IPS-NIHi11 (cell line): ENCODE measurements at regions not wholly inside any gene's neighbourhood (a gene's known extent, or its start where the extent isn't known, plus 50 kb on each side); places are given as distances from the start of the nearest gene placed in this dataset.

Experiments used
- DNase-seq: peaks from one replicate; pipeline ENCODE4 v3.0.0; 2012; ENCODE audit warnings: mixed read lengths, low spot score

DNA sequence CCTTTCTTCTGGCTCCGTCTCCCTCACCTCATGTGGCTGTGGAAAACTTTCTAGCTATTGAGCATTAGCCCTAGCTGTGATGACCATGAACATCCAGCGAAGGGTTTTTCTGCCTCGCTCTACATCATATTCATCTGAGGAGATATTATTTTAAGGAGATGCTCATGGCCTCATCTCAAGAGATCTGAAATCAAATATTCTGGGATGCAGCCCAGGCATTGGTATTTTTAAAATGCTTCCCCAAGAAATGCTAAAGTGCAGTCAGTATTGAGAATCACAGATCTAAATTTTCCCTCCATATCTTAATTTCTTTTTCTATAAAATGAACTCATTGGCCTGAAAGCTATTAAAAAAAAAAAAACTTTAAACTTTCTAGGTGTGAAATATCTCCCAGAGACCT lies 238.2 kb upstream of the CELF2 start:
- no peak for DNase-seq

- no peak for DNase-seq
Observed at GRCh38 chr10:10780746-10781145, 236.9 kb upstream of the CELF2 start.

DNA sequence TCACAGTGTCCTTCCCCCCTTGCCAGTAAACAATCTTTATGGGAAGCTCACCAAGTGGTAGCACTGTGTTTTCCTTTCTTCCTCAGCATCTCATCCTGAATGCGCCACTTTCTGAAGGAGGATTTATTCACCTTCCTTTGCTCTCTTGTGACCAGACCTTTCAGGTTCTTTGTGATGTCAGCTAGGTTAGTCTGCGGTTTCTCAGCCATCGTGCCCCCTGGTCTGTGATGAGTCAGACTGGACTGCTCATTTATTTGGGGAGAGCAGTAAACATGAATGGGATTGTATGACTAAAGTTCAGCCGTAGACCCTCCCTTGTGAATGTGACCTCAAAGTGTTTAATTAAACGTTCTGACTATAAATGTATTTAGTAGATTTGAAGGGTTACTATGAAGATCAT lies 235.1 kb upstream of the CELF2 start:
- DNase-seq: no peak

GRCh38 chr10:10785627-10786026 lies 232.0 kb upstream of the CELF2 start:
- DNase-seq: no peak

DNA sequence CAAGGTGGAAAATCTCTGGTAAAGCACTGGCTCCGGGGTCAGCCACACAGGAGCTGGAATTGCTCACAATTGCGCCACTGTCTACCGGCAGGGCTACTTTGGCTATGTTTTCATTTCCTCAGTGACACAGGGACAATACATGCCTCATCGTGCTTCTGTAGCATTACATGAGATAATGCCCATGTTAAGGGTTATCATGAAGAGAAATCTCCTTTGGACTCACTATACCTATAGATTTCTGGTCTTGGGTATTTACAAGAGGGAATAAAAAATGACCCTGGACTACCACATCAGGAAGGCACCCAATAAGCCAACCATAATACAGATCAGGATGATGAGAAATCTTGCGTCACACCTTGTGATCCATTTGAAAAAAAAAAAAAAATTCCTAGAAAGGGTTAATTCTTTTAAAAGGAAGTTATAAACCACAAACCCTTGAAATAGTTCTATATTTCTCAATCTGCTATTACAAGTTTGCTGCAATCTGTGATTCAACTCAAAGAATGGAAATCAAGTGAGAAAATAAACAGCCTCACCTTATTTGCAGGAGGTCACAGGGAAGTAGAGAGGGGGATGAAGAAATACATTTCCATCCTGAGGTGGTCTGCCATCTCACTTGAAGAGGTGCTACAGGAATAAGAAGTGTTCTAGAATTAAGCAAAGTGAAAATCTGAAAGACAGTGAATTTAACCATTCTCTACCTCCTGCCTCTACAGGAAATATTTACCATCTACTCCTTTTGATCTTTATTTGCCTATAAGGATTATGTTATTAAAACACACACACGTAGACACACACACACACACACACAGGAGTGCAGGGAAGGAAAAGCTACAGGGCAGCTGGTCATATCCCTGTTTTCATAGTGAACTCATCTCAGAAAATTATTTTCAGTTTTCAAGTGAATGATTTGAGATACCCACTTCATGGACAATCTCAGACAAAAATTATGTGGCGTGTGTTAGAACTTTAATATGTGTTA lies 231.3 kb upstream of the CELF2 start:
- no peak for DNase-seq

- DNase-seq: no peak
Observed at GRCh38 chr10:10787586-10787985, 230.1 kb upstream of the CELF2 start.

GRCh38 chr10:10788761-10789160 lies 228.9 kb upstream of the CELF2 start:
- no peak for DNase-seq

- no peak for DNase-seq
Observed at GRCh38 chr10:10791869-10792268, 225.8 kb upstream of the CELF2 start.

- no peak for DNase-seq
Observed at GRCh38 chr10:10792681-10793080, 225.0 kb upstream of the CELF2 start.

DNA sequence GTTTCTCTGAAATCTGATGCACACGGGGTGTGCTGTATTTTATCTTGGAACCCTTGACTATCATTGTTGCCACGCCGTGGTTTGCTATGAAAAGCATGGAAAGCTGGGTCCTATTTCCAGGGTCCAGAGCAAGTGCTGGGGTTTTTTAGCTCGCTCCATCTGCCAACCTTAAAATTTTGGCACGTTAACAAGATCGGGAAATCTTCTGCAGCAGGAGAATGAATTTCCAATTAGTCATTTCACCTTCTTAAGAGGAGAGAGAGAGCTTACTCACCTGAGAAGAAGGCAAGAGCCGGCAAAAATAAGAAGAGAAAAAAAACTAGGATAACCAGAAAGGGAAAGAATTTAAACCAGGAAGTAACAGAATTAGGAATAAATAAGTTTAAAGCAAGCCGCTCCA lies 223.6 kb upstream of the CELF2 start:
- no peak for DNase-seq

GRCh38 chr10:10794791-10795191 lies 222.9 kb upstream of the CELF2 start:
- DNase-seq: no peak

DNA sequence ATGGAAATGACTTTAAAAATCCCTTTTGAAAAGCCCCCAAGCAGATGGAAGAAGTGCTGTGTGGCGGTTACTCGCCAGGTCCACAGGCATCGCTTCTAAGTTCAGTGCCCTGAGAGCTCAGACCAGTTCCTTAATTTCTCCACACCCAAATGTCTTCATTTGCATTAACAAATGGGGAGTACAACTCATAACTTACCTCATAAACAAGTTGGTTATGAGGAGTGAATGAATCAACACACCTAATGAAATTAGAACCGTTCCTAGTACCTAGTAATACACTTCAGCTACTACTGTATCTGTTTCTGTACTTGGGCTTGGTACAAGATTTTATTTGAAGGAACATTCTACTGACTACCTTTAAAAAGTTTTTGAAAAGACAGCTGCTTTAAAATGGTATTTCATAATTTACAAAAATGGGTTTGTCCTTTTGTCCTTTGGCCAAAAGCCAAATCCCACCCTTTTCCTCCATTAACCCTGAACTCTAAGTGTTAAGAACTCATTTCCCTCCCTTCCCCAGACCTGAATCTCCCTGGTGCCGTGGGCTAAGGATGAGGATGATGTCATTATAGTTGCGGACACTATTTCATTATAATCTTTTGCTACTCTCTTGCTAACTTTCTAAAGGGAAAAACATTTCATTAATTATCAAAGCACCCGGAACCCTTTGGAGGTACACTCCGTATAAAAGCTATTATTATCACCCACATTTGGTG lies 221.5 kb upstream of the CELF2 start:
- DNase-seq: no peak

- DNase-seq: no peak
Observed at GRCh38 chr10:10796774-10797415, 220.8 kb upstream of the CELF2 start.

GRCh38 chr10:10797513-10797912 lies 220.2 kb upstream of the CELF2 start:
- no peak for DNase-seq

DNA sequence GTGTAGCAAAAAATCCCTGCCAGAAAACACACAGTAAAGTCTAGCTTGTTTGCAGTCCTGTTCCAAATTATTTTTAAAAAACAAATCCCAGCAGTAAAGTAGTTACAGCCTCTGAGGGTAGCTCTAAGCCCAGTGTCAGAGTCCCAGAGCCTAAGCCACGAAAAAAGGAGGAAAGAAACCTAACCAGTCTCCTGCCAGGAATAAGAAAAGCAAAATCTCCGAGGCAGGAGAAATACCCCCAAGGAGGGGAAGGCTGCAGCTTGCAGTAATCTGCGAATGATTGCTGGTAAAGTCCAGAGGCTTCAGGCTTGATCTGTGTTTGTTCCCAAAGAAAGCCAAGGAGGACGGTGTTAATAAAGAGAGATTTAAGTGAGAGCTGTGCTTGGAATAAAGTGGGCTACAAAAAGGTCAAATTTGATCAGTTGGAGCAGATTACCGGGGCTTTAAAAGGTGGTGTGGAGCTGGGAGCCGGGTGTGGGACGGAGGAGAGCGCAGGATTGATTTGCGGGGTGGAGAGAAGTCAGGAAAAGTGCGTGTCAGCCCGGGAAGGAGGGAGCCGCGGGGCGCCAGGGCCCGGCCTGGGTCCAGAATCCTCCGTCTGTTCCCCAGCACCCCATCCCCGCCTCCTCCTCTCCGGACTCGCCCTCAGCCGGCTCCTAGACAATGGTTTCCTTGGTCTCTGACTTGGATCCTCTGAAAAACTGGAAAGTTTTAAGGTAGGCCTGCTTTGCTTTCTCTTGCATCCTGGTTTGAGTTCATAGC lies 219.4 kb upstream of the CELF2 start:
- DNase-seq: peak; percentile 29

DNA sequence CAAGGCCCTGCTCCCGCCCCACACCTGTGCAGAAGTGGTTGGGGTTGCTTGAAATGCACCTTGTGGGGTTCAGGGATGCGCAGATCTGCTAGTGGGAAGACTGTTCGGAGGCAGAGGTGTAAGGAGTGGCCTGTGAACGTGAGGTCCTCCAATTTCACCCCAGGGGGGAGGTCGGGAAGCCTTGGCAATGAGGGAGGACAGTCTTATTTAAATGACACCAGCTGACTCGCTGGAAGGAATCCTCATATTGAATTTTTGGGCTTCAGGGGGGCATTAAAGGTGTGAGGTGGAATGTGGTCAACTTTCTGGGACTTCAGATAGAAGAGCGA lies 218.8 kb upstream of the CELF2 start:
- no peak for DNase-seq

DNA sequence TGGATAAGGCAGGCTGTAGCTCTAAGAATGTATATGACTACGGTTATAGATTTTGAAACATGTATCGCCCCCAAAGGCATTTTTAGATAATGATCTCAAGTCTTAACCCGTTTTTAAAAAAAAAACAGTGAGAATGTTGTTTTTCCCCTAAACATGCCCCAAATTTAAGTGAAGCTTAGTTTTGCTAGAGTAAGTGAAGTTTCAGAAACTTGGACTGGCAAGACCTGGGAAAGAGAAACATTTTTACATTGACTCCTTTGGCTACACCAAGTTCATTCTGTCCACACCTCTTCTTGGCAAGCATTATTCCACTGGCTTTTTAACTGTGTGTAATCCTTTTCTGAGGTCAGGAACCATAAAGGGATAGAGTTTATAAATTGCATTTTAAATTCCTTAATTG lies 216.7 kb upstream of the CELF2 start:
- no peak for DNase-seq

DNA sequence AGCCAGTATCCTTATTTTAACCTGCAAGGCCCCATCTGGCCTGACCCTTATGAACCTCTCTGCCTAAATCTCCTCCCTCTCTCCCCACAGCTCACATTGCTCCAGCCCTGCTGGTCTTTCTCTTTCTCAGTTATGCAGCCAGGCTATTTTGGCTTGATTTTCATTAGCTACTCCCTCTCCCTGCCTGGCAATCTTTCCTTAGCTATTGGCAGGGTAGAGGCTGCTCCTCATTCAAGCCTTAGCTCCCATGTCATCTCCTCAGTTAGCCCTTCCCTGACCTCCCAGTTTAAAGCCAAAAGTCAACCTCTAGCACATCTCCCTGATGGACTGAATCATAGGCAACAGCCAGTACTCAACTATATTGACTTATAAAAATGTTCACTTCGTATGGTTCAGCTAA lies 214.4 kb upstream of the CELF2 start:
- no peak for DNase-seq

DNA sequence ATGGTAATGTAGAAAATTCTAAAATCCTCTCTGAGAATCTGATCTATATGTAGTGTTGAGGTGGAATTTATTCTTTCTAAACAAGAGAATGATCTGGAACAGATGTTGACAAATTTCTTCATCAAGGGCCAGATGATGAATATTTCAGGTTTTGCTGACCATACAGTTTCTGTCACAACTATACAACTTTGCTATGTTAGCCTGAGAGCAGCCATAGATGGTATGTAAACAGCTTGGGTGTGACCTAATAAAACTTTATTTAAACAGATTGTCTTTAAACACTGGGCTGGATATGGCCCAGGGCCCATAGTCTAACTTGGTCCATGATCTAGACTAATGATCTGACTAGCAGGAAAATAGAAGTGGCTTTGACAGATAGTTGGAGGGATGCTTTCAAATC lies 213.6 kb upstream of the CELF2 start:
- DNase-seq: no peak

DNA sequence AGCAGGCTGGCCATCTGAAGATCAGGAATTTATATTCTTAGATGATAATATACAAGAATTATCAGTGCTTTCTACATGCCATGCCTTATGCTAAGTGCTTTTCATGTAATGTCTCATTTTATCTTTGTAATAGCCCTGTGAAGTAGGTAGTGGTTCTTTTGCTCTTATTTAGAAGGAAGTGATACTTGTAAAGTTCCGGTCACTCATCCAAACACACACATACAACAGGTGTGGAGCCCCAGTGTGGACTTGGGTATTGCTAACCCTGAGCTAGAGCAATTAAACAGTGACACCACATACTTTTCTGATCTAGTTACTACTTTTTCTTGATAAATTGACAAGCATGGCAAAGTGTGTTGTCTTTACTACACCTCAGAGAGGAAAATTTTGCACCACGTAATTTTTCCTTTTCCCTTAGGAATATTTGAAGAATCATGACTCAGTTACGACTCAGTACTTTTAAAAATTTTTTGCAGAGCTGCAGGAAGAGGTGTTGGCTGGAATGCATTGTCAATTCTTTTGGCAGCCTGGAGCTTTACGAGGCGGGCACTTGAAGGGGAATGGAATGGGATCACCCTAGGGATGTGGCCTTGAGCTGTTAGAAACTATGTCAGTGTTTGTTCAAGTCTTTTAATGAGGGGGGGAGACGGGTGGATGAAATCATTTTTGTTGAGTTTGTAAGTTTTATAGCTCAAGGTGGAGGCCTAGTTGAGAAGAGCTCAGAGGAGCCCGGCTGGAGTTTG lies 212.5 kb upstream of the CELF2 start:
- DNase-seq: no peak

DNA sequence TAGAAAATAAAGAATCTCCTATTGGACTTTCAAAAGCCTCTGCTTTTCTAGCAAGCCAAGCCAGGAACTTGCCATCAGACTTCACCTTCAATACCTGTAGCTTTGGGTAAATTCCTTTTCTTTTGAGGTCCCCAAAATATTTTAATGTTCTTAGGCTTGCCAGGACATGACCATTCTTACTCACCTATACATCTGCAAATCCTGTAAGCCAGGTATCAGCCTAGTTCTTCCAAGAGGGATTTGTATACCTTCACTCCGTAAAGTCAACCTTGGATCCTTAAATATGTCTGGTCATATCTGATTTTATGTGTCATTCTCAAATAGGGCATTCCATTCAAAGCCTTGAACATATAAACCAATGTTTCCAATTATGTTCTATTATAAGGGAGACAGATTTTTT lies 210.6 kb upstream of the CELF2 start:
- DNase-seq: no peak

- no peak for DNase-seq
Observed at GRCh38 chr10:10811562-10811961, 206.1 kb upstream of the CELF2 start.
